ENCODE measurements at regions not wholly inside any gene's neighbourhood (a gene's known extent, or its start where the extent isn't known, plus 50 kb on each side); places are given as distances from the start of the nearest gene placed in this dataset.
"Not testable (repeated sequence)": the region's sequence is repeated elsewhere in the genome, so short reads cannot be mapped to it uniquely, and the experiment has no call there.

DNA sequence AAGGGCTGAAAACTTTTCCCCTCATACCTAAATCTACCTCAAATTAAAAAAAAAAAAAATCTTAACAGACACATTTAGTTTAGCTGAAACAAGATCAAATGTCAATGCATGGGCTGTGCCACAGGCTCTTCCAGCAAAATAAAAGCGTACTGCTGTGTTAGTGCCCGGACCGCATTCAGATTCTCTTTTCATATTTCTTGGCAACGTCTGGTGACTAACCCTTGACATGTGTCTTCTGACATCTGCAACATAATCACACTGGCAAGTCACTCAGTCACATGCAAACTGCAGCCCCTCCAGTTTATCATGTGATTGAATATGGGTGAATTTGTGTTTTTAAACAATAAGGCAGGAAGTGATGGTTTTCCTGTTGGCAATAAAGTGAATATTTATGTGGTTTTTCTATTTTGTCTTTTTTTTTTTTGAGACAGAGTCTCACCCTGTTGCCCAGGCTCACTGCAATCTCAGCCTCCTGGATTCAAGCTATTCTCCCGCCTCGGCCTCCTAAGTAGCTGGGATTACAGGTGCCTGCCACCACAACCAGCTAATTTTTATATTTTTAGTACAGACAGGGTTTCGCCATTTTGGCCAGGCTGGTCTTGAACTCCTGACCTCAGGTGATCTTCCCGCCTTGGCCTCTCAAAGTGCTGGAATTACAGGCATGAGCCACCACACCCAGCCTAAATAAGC, 75.2 kb downstream of the CLEC18A start:
- not testable (repeated sequence) for TF ChIP-seq YY1 (IDR thresholded peaks at IDR 0.05; ENCODE audit: insufficient read depth, insufficient read length); ZNF274 (IDR thresholded peaks at IDR 0.05; ENCODE audit: low read depth, low read length); SUZ12 (IDR thresholded peaks at IDR 0.05; ENCODE audit: extremely low read depth, insufficient read depth, insufficient read length)
